CD1c-positive myeloid dendritic cell (primary cell): ENCODE measurements at regions not wholly inside any gene's neighbourhood (a gene's known extent, or its start where the extent isn't known, plus 50 kb on each side); places are given as distances from the start of the nearest gene placed in this dataset.

Experiments
- DNase-seq: peaks from one replicate; pipeline ENCODE4 v3.0.0-alpha.2; 2016; ENCODE audit errors: extremely low spot score

DNA sequence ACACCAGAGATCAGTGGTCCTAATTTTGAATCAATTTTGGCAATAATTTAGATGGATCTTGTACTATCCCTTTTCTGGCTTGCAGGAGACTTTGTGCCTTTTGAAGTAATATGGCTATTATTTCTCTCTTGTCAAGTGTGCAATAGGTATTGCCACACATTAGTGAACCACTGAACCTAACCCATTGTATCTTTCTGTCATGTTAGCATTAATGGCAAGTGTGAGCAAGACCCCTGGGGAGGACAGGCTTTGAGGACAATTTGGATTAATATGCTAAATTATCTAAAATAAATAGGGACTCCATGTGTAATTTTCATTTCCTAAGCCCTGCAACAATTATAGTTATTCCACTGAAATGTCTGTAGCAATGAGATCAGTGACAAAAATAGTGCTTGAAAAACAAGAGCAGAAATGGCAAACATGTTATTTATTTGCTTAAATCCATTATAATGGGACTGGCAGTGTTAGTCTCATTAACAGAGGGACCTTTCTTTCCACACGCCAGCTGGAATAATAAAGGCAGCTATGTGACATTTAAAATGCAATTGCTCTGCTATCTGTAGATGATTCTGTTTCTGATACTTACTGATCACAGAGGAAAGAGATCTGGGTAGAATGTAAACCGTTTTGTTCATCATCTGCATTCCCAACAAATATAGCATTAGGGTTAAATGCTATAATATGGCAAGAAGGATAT lies 753.3 kb upstream of the ZNF608 start:
- DNase-seq: no peak

DNA sequence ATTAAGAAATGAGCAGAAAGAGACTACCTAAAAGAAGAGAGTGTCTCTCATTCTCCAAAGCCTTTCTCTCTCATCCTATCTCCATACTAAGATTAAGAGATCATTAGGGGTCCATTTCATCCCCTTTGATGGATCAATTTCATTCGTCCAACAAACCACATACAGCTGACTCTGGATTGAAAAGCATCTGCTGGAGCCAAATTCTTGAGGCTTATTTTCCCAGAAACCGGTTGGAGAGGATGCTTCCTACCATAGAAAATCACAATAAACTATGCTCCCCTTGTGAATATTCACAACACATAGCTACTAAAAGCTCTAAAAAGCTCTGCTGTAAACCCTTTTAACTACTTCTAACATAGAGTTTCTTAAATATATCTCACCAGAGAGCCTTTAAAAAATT lies 755.0 kb upstream of the ZNF608 start:
- no peak for DNase-seq

DNA sequence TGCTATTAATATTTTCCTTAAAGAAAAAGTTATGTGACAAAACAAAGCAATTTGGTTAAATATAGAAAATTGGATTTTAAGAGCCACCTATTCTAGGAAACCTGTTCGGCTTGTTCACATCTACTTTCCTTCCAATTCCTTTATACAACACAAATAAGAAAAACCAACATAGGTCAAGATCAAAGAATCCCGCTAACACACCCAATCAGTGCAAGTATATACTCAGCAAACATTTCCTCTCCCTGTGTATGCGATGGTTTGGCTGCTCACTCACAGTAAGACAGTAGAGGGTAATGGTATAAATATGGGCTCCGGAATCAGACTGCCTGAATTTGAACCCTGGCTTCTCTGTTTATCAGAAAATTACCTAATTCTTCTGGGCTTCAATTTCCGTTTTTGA lies 757.5 kb upstream of the ZNF608 start:
- DNase-seq: no peak

DNA sequence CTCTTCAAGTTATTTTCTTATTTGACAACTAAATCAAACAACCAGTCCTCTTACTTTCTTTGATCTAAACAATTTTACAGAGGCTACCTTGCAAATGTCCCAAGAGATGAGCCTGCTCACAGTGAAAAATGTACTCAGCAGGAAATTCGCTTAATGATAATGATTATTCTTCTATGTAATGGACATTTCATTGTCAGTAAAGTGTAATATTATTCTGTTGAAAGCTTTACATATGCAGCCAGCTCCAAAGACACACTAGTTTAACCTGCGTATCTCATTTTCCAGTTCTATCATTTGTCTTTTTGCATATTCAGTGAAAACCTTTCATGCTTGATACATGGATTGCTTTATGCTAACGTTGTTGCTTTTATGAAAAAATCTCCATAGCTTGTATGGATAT lies 758.7 kb upstream of the ZNF608 start:
- no peak for DNase-seq

DNA sequence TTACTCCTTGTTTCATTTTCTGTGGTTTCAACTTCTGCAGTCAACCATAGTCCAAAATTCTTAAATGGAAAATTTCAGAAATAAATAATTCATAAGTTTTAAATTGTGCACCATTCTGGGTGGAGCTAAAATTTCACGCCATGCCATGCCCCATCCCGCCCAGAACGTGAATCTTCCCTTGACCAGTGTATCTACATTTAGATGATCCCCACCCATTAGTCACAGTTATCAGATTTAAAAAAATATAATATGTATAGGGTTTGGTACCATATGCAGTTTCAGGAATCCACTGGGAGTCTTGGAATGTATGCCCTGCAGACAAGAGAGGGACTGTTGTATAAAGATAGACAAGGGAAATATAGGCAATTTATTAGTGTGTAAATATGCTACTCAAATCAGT lies 759.7 kb upstream of the ZNF608 start:
- no peak for DNase-seq

DNA sequence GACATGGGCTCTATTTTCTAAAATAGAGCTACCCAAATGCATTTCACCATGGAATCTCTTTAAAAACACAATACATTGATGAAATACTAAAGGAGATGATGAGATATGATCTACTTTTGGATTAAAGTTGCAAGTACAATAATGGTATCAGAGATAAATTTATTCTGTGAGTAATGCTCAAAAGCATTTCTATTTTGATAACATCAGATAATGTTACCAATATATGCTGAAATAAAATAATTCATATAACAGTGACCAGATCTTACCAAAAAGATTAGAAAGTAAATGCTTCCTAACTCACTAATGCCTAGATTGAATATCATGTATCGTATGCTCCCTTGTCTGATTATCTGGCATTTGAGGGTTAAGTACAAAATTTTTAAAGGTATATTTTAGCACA lies 761.8 kb upstream of the ZNF608 start:
- DNase-seq: no peak

DNA sequence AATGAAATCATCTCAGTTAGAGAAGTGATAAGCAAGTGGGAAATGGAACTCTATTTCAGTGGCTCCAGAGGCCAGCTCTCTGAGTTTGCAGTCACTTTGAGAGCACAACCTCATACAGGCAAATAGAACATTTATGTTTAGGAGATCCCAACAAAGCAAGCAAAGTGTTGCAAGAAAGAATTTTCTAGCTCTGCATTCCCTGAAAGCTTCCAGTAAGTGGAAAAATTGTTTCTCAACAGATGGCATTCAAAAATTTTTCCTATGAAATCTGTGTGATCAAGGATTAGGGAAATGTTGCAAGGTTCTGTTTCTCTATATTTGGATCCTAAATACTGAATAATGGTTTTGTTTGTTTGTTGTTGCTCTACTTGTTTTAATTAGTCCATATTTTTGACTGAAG lies 764.2 kb upstream of the ZNF608 start:
- DNase-seq: no peak

DNA sequence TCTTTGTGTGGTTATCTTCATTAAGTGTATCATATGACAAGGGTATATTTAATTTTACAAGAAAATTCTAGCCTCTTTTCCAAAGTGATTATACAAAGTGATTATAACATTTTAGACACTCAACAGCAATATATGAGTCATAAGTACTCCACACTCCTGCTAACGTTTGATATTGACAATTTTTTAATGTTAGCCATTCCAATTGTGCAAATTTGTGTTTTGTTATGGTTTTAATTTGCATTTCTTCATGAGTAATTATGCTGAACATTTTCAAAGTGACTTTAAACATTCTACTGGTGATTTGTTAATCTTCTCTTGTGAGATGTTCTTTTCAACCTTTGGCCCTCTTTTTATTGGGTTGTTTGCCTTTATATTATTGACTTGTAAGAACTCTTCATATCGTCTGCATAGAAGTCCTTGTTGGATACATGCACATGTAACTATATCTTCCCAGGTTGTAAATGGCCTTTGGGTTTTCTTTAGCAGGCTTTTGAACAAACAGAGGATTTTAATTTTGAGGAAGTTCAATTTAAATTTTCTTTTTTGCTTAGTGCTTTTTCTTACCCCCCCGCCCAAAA lies 771.6 kb upstream of the ZNF608 start:
- DNase-seq: no peak

DNA sequence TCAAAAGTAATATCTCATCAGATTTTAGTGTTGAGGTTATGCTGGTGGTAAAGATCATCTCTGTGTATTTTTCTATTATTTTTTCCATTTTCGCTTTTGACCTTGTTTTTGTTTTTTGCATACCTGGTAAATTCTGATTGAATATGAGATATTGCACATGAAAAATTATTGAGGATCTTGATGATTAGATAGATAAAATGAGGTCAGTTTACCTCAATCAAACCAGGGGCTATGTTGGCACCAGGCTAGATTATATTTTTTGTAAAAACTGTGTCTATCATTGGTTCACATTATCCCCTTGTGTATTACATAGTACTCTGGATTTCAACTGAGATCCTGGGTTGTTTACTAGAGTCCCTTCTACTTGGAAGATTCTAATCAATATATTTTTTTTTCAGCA lies 774.9 kb upstream of the ZNF608 start:
- no peak for DNase-seq

DNA sequence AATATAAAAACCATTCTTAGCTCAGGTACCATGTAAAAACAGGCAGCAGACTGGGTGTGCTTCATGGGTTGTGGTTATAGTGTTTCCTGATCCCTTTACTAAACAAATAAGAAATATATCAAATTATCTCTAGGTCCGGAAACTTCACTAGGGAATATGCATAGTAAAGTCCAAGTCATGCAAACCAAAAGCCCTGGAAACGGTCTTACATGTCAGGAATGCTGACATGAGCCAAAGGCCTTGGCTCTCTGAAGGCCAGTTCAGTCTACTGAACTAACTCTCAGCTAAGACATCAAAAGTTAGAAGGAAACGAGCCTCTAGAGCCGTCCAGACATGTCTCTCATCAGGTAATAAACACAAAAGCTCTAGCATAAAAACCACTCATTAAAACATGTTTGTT lies 778.9 kb upstream of the ZNF608 start:
- no peak for DNase-seq

DNA sequence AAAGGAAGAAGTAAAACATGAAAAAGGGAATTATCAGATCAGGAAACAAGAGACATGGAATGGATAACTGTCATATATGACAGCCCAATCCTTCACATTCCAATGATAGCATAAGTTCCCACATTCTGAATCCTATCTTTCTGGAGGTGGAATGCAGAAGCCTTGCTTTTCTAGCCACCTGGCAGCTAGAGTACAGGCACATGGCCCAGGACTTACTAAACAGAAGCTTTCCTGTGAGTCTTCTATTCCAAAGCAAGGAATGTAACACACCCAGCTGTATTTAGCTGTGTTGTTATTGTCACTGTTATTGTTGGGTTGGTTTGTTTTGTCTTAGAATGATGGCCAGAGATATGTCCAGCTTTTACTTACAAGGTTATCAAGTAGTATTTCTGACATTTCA lies 780.5 kb upstream of the ZNF608 start:
- no peak for DNase-seq

DNA sequence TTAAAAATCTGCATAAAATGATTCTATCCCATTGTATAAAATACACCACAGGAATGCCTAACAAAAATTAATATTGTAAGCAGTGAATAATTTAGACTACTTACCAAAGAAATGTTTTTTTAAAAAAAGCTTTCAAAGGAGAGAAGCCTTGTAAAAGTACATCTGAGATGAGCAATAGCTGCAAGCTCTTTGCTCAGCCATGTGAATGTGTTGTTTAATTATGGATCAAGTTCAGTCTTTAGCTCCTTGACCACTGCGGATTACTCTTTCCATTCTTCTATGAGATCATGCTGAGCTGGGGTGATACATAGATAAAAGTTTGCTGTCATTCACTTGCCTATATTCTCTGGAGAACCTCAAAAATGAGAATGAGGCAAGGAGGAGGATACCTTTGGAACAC lies 782.4 kb upstream of the ZNF608 start:
- no peak for DNase-seq

DNA sequence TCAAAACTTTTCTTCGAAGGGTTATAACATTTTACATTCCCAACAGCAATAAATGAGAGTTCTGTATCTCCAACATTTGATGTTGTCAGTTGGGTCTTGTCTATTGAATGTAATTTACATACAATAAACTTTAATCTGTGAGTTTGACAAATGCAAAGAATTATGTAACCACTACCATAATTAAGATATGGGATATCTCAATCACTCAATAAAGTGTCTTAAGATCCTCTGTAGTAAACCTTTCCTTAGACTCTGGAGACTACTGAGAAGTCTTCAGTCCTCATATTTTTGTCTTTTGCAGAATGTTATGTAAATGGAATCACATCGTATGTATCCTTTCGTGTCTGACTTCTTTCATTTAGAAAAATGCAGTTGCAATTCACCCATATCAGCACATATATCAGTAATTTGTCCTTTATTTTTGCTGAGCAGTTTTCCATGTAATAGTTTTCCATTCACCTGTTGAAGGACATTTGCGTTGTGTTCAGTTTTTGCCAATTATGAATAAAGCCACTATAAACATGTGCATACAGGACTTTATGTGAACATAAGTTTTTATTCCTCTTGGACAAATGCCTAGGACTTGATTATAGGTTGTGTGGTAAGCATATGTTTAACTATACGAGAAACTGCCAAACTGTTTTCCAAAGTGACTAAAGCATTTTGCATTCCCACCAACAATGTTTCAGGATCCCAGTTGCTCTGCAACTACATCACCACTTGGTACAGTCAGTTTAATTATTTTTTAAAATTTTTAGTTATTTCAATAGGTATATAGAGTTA lies 784.6 kb upstream of the ZNF608 start:
- no peak for DNase-seq

DNA sequence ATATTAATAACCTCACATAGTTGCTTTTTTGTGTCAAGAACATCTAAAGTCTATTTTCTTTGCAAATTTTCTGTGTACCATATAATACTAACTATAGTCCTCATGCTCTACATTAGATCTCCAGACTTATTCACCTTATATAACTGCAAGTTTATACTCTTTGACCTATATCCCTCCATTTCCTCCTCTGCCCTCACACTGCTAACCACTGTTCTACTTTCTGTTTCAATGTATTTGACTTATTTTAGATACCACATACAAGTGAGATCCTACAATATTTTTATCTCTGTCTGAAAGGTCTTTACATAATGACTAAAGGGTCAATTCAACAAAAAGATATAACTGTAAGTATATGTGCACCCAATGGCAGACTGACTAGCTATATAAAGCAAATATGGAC lies 789.7 kb upstream of the ZNF608 start:
- no peak for DNase-seq

DNA sequence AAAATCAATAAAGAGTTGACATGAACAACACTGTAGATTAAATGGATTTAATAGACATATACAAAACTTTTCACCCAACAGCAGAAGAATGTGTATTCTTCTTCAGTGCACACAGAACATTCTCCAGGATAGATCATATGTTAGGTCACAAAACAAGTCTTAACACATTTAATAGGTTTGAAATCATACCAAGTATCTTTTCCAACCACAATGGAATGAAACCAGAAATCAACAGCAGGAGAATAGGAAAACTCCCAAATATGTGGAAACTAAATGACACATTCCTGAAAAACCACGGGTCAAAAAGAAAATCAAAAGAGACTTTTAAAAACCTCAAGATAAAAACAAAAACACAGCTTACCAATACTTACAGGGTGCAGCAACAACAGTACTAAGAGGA lies 790.1 kb upstream of the ZNF608 start:
- DNase-seq: no peak

DNA sequence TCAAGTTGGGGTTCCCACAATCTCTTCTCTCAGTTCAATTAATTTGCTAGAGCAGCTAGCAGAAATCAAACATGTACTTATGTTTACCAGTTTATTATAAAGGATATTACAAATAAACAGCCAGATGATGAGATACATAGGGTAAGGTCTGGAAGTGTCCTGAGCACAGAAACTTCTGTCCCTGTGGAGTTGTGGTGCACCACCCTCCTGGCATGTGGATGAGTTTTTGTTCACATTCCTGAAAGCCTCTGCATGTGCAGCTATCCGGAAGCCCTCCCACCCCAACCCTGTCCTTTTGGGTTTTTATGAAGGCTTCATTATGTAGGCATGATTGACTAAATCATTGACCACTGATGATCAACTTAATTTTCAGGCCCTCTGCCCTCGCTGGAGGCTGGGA lies 791.2 kb upstream of the ZNF608 start:
- no peak for DNase-seq

DNA sequence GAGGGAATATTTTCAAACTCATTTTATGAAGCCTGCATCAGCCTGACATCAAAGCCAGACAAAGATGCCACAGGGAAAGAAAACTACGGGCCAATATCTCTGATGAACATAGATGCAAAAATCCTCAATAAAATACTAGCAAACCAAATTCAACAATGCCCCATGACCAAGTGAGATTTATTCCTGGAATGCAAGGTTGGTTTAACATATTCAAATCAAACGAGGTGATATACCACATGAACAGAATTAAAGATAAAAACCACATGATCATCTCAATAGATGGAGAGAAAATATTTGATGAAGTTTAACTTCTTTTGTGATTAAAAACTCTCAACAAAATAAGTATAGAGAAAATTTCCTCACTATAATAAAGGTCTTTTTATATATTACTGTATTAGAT lies 792.0 kb upstream of the ZNF608 start:
- DNase-seq: no peak

DNA sequence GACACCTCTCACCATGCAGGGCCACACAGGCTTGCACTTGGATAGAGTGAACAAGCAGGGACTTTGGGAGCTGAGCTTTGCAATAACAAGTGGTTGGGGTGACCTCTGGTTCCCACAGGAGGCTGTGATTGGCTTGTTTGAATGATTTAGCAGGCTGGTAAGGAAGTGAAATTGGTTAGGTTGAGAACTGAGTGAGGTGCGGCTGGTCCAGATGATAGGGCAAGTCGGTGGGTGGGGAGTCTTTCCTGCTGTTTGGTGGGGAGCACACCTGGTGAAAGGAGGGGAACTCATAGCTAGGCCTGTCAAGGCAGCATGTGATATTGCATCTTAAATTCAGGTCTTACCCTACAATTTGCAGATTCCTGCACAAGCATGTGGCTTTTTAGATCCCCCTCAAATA lies 794.6 kb upstream of the ZNF608 start:
- no peak for DNase-seq

DNA sequence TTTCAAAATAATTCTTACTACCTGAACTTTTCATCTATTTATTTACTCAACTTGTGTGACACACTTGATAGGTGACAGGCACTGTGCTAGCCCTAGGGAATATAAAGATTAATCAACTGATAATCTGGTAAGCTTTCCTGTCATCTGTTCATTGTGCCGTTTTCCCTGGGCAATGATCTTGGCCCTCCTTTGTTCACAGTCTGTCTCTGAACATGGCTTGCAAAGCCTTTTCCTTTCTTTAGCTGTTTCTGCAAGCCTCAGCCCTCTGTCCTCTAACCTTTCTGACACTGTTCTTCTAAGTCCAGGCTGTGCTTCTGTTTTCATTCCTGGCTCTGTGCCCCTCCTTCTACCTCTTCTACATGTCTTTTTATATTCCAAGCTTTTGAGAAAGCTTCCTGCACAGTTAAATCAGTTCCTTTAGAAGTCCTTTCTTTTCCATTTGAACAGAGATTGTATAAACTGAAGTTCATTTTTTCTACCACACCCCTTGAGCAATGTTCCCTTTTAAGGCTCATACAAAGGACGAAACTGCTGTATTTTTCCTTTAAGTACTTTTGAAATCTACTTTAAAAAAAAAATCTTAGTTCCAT lies 803.0 kb upstream of the ZNF608 start:
- DNase-seq: no peak

DNA sequence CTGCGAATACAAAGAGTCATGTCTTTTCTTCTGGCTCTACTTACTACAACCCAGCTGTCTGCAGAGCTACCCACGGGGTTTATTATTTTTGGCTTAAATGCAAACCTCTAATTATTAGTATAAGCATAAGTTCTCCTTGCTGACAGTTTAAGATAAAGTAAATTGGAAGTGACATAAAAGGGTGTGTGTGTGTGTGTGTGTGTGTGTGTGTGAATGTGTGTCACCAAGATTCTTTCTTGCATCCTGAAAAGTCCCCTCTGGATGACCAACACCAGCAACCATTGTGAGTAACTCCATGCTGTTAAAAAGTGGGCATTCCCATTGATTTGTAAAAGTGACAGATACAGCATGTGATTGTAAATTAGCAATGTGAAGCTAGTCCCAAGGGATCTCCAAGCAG lies 803.8 kb upstream of the ZNF608 start:
- DNase-seq: no peak

DNA sequence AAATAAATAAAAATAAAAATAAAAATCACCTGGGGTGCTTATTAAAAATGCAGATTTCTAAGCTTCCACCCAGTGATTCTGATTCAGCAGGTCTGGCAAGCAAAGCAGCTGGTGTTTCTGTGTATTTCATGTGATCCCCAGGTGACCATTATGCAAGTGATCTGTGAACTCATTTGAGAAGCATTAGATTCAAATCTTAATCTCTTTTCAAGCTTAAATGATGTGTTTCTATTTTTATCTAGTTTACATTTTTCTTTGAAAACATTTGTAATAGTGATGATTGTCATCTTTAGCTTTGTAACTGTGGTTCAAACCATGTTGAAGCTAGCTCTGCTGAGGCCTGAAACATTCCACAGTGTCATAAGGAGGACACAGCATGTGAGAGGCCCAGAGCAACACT lies 804.8 kb upstream of the ZNF608 start:
- no peak for DNase-seq

DNA sequence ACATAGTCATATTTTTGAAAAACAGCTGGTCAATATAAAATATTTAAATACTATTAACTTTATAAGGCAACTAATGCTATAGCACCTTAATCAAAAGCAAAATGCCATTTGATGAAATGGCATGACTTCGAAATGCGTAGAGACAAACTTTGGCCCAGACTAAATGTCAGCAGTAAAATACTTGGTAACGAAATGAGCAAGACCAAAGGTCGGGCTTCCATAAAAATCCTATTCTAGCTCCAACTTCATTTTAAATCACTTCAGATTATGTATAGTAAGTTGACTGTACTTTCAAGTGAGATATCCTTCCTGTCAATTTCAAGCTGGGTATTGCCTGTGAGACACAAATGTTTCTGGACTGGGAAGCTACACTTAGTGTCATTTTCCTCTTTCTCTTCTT lies 805.4 kb upstream of the ZNF608 start:
- no peak for DNase-seq

DNA sequence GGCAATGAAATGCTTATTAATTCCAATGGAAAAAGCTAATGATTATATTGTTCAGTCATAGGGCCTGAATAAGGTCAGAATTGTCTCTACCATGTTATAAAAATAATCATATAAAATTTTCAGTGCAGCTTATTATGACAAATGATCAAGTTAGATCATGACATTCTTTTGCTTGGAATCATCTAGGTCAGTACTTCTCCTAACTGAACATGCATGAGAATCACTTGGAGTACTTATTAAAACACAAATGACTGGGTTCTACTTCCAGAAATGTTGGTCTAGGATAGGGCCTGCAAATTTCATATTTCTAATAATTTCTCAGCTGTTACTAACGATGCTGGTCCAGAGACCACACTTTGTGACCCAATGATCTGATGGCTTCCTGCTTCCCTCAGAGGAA lies 806.0 kb upstream of the ZNF608 start:
- no peak for DNase-seq
